Type B pancreatic cell (in vitro differentiated cells): ENCODE measurements at regions not wholly inside any gene's neighbourhood (a gene's known extent, or its start where the extent isn't known, plus 50 kb on each side); places are given as distances from the start of the nearest gene placed in this dataset.

ENCODE experiments used
- DNase-seq: peaks from one replicate; pipeline ENCODE4 v3.0.0; 2021; ENCODE audit warnings: mixed read lengths; ENCODE audit not compliant: unreplicated experiment; ENCODE audit errors: extremely low spot score
- H3K27ac Mint-ChIP-seq: 2 replicates; pipeline ENCODE4 v1.8.0; 2021; ENCODE audit warnings: mild to moderate bottlenecking, mixed read lengths
- H3K27me3 Mint-ChIP-seq: 2 replicates; pipeline ENCODE4 v1.8.0; 2021; ENCODE audit warnings: mixed read lengths
- H3K36me3 Mint-ChIP-seq: 2 replicates; pipeline ENCODE4 v1.8.0; 2021; ENCODE audit warnings: mixed read lengths
- H3K4me1 Mint-ChIP-seq: one replicate; pipeline ENCODE4 v1.8.0; 2021; ENCODE audit warnings: mixed read lengths; ENCODE audit not compliant: unreplicated experiment
- H3K4me3 Mint-ChIP-seq: 2 replicates; pipeline ENCODE4 v1.8.0; 2021; ENCODE audit warnings: mild to moderate bottlenecking, mixed read lengths
- H3K9me3 Mint-ChIP-seq: 2 replicates; pipeline ENCODE4 v1.8.0; 2021; ENCODE audit warnings: mixed read lengths
- TF ChIP-seq, protein P1 (sequence below): fragments of 200-600 bp; sonication (generic); conservative IDR thresholded peaks from 2 replicates; pipeline ENCODE4 v1.5.0; 2021; ENCODE audit warnings: antibody characterized with exemption, mild to moderate bottlenecking

DNA sequence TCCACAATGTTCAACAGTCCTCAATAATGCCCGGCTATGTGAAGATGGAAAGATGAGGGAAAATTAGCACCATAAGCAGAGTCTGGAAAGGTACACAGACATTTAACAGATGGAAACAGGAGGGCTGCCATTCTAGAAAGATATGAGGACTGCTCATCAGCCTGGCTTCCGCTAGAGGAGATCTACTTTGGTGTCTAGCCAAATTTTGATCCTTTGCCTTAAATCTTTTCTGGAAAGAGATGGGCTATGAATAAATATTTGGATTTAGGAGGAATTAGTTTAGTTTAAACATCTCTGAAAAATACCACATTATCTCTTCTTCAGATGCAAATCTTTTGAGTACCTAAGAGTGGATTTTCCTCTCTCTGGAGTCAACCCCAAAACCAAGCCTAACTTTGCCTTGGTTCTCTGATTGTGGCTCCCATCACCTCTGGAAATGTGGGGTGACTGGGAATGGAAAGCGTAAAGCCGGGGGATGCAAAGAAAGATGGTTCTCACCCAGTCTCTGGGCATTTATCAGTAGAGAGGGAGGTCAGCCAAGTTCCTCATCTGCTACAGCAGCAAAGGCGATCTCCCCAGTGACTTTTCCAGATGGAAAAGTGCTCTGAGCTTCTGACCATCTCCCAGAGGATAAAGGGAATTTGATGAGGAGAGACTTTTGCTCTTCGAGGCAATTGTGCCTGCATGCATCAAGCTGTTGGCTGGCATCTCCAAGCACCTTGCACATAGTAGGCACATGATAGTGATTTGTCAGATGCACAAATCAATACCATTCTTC, 410.6 kb downstream of the ZNF521 start:
- no peak overlapping the region for H3K27ac Mint-ChIP-seq
- TF ChIP-seq, protein P1, sequence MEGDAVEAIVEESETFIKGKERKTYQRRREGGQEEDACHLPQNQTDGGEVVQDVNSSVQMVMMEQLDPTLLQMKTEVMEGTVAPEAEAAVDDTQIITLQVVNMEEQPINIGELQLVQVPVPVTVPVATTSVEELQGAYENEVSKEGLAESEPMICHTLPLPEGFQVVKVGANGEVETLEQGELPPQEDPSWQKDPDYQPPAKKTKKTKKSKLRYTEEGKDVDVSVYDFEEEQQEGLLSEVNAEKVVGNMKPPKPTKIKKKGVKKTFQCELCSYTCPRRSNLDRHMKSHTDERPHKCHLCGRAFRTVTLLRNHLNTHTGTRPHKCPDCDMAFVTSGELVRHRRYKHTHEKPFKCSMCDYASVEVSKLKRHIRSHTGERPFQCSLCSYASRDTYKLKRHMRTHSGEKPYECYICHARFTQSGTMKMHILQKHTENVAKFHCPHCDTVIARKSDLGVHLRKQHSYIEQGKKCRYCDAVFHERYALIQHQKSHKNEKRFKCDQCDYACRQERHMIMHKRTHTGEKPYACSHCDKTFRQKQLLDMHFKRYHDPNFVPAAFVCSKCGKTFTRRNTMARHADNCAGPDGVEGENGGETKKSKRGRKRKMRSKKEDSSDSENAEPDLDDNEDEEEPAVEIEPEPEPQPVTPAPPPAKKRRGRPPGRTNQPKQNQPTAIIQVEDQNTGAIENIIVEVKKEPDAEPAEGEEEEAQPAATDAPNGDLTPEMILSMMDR: no peak
- no peaks in the 10 kb centered on the region for H3K9me3 Mint-ChIP-seq
- peaks cover 6% of the 10 kb centered on the region for H3K27me3 Mint-ChIP-seq
- H3K36me3 Mint-ChIP-seq: no peaks in the 10 kb centered on the region
- no peak overlapping the region for H3K4me3 Mint-ChIP-seq
- peaks cover 8% of the 10 kb centered on the region for H3K4me1 Mint-ChIP-seq
- DNase-seq: no peak

DNA sequence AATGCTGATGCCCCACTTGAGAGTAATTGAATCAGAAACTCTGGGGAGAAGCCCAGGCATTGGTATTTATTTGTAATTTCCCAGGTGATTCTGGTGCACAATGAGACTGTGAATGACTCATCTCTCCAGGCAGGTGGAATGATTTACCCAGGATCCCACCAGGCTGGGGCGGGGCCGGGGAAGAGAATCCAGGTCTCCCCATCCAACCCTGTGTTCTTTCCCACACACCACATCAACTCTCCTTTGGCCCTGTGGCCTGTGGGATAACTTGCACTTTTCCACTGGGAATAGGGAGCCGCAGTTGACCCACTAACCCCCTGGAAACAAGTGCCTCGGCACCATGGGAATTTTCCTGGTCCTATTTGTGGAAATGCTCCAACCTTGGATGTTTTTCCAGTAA, 409.8 kb downstream of the ZNF521 start:
- Mint-ChIP-seq H3K4me1 (peaks cover 8% of the 10 kb centered on the region), H3K4me3 (no peak overlapping the region), H3K27ac (no peak overlapping the region), H3K36me3 (no peaks in the 10 kb centered on the region), H3K27me3 (peaks cover 6% of the 10 kb centered on the region), H3K9me3 (no peaks in the 10 kb centered on the region)
- DNase-seq: no peak
- TF ChIP-seq, protein P1: no peak

DNA sequence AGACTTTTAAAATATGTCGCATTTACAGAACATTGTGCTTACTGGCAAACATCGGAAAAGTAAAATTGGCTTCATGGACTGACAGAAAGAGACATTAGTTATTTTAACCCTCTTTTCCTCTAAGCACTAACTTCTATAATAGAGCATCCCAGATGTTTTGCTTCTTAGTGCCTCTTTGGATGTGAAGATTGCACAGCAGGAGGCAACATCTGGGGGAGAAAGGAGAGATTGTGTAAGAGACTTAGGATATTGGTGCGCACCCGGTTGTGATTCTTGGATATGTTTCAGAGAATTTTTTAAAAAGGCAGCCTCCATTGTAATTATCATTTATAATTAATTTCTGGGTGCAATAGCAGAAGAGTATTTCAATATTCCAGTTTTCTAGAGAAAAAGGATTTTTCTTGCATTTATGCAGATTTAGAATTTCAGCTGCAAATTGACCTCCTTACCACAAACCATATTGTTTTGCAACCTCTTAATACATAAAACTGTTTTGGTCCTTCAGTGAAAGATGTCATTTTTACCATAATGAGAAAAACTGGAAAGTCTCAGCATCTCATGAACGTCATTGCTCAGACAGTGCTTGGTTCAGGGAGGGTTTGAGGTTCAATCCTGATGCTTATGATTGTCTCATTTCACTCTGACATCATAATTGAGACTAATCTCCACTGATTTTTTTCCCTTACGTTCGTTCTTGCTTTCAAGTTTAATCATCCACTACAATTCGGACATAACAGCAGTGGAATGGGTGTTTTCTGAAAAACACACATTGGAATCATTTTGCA, 404.3 kb downstream of the ZNF521 start:
- no peak for DNase-seq
- no peaks in the 10 kb centered on the region for H3K9me3 Mint-ChIP-seq
- H3K4me3 Mint-ChIP-seq: no peak overlapping the region
- peaks cover 7% of the 10 kb centered on the region for H3K27me3 Mint-ChIP-seq
- H3K27ac Mint-ChIP-seq: no peak overlapping the region
- peaks cover 36% of the 10 kb centered on the region for H3K4me1 Mint-ChIP-seq
- no peaks in the 10 kb centered on the region for H3K36me3 Mint-ChIP-seq
- TF ChIP-seq, protein P1: no peak

DNA sequence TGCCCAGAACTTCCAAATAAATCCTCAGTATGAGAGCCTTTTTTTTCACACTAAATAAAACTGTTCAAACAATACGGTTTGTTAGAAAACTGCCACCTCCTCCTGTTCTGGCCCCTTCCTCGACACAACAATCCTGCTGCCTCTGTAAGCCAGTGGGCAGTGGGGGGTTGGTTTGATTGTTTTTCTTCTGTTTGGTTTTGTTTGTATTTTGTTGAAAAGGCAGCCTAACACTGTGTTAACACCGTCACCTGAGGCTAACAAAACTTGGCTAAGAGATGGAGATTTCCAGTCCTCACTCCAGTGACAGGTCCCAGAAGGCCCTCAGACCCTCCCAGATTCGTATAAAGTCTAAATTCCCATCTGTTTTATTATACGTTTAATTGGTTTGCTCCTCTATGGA, 402.1 kb downstream of the ZNF521 start:
- peaks cover 10% of the 10 kb centered on the region for H3K27me3 Mint-ChIP-seq
- peaks cover 32% of the 10 kb centered on the region for H3K4me1 Mint-ChIP-seq
- TF ChIP-seq, protein P1: no peak
- DNase-seq: no peak
- no peaks in the 10 kb centered on the region for H3K36me3 Mint-ChIP-seq
- no peak overlapping the region for H3K4me3 Mint-ChIP-seq
- no peaks in the 10 kb centered on the region for H3K9me3 Mint-ChIP-seq
- H3K27ac Mint-ChIP-seq: no peak overlapping the region

DNA sequence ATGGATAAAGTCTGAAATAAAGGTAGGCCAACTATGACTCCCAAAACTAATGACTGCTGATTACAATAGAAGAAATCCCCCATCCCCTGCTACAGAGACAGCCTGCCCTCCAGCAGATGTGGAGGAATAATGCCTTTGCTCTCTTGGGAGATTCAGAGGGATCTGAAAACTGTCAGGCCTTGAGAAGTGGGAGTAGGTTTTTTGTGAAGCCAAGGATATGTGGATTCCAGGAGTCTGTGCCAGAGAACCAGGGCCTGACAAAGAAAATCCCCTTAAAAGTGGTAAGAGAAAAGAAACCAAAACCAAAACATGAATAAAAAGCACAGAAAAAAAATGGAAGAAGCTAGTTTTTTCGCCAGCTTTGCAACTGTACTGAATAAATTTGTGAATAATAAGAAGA, 397.6 kb downstream of the ZNF521 start:
- Mint-ChIP-seq H3K27ac (no peak overlapping the region), H3K27me3 (peaks cover 20% of the 10 kb centered on the region), H3K9me3 (no peaks in the 10 kb centered on the region), H3K4me1 (peaks cover 28% of the 10 kb centered on the region), H3K36me3 (no peaks in the 10 kb centered on the region), H3K4me3 (no peak overlapping the region)
- no peak for DNase-seq
- TF ChIP-seq, protein P1: no peak
